EL (cell line): ENCODE measurements at regions not wholly inside any gene's neighbourhood (a gene's known extent, or its start where the extent isn't known, plus 50 kb on each side); places are given as distances from the start of the nearest gene placed in this dataset.
"Not testable (repeated sequence)": the region's sequence is repeated elsewhere in the genome, so short reads cannot be mapped to it uniquely, and the experiment has no call there.

Experiments
- DNase-seq: peaks from one replicate; pipeline ENCODE4 v3.0.0-alpha.2; 2016

GRCh38 chr2:87319705-87320104 is 298.1 kb upstream of the PLGLB1 start:
- DNase-seq: not testable (repeated sequence)

DNA sequence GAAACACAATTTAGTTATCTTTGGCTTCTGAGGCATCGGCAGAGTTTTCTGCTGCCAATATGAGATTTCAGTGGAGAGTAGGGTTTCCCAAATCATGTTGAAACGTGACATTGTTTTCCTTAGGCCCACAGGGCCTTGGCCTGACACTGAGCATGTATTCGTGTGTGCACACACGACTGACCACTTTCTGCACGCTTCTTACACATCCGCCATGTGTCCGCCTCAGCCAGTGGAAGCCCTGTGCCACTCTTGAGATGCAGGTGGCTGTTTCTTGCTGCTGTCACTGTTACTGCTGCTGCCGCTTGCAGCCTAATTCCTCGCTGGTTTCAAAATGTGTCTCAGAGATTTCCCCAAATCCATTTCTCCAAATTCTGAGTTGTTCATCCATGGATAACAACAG is 299.6 kb upstream of the PLGLB1 start:
- not testable (repeated sequence) for DNase-seq

DNA sequence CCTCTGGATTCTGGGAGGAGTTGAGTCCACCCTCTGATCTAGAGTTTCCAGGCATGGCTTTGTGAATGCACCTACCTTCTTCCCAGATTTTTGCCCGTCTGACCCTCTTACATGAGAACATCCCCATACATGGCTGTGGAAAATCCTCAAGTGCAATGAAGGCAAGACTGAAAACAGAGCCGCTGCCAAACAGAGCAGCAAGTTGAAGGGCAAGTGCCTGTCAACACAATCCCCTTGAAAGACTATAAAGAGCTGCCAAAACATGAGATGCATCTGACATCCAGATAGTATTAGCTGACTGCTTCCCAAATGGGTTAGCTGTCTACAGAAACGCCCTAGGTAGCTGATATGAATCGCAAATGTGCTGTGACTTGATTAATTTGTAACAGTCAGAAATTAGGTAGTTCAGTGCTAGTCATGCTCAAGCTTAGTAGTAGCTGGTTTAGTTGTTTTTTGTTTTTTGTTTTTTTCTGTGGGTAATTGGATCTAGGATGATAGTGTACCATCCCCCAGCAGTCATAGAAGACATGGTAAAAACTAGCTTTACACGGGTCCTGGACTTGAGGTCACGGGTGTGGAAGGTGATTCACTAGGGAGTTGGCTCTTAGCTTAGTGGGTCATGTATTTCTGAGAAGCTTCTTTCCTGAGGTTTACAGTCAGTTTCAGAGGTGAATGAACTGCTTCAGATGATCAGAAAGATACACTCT is 302.8 kb upstream of the PLGLB1 start:
- not testable (repeated sequence) for DNase-seq

- DNase-seq: not testable (repeated sequence)
Measured at GRCh38 chr2:87325042-87325910, 303.6 kb upstream of the PLGLB1 start.

DNA sequence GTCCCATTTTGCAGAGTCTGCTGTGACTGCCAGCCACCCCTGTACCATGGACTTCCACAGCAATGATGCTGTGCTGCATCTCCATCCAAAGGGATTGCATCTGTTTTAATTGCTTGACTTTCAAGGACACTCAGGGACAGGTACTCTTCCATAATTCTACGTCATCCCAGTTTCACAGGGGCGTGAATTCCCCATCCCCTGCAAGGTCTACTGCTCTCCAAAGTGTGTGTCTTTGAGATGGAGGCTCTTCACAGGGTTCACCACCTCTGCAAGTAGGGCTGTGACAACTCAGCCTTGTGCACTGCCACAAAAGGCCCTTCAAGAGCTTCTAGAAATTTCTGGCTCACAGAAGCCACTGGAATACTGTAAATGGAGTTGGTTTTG is 304.3 kb upstream of the PLGLB1 start:
- not testable (repeated sequence) for DNase-seq

- DNase-seq: not testable (repeated sequence)
Measured at GRCh38 chr2:87326754-87327153, 305.1 kb upstream of the PLGLB1 start.

- DNase-seq: not testable (repeated sequence)
Measured at GRCh38 chr2:87327648-87328371, 306.2 kb upstream of the PLGLB1 start.

- not testable (repeated sequence) for DNase-seq
Measured at GRCh38 chr2:87329529-87329928, 307.9 kb upstream of the PLGLB1 start.

DNA sequence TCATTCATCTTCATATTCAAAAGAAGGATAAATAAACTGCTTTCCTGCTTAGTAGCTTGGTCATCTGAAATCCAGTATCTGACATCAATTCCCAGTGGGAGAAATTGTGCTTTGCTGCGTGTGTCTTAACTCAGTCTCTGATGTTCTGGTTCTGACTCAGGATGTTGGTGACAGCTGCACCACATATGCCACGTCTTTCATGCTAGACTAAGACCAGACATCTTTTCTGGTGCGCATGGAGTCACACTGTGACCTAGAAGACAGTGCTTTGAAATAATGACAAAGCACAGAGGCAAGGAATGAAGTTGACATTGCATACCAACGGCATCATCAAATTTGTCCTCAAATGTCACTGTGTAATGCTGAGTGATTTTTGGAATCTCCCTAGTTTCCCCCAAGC is 308.8 kb upstream of the PLGLB1 start:
- DNase-seq: not testable (repeated sequence)

GRCh38 chr2:87331940-87332583 is 310.4 kb upstream of the PLGLB1 start:
- not testable (repeated sequence) for DNase-seq

DNA sequence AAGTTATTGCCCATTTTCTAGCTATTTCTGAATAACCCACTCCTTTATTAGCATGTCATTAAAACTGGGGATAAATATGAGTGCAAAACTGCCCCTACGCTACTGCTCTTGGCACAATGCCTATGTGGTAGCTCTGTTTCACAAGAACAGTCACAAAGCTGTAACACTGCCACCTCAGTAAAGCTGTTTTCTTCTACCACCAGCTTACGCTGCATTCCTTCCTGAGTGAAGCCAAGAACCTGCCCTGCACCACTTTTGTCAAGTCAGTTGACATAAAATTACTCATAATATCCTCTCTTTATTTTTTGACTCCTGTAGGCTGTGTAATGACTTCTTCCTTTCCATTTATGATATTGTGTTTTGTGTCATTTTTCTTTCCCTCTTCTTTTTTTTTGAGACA is 313.2 kb upstream of the PLGLB1 start:
- DNase-seq: not testable (repeated sequence)

GRCh38 chr2:87338998-87339397 is 317.4 kb upstream of the PLGLB1 start:
- not testable (repeated sequence) for DNase-seq

DNA sequence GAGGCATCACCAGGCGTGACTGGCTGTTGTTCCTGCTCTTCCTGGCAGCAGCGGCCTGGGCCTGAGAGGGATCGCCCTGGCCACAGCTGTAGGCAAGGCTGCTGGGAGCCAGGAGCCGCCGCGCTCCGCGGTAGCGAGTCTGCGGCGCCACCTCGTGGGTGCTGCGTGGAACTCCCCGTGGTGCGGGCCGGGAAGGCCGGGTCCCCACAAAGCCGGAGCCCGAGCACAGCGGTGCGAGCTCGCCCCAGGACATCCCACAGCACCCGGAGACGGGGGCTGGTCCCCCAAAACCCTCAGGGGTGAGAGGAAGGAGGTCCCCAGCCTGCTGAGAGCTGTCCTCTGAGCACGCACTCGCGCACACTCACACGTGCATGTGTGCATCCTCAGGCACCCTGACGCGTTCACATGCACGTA is 320.0 kb upstream of the PLGLB1 start:
- DNase-seq: peak; percentile 72

GRCh38 chr2:87342175-87342574 is 320.5 kb upstream of the PLGLB1 start:
- DNase-seq: not testable (repeated sequence)

DNA sequence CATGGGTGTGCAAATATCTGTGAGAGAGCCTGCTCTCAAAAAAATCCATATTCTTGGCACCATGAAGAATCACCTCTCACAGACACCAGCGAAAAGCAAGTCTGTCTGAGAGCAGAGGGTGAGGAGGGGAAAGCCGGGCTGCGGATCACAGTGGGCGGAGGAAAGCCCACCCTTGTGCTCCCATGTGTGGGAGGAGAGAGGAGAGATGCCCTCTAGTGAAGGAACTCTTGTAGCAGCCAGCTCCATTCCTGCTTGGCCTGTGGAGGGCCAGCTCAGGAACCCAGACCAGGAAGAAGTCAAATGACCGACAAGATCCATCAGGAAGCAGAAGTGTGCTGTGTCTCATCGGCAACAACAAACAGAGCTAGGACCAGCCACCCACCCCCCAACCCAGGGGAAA is 321.7 kb upstream of the PLGLB1 start:
- DNase-seq: not testable (repeated sequence)

DNA sequence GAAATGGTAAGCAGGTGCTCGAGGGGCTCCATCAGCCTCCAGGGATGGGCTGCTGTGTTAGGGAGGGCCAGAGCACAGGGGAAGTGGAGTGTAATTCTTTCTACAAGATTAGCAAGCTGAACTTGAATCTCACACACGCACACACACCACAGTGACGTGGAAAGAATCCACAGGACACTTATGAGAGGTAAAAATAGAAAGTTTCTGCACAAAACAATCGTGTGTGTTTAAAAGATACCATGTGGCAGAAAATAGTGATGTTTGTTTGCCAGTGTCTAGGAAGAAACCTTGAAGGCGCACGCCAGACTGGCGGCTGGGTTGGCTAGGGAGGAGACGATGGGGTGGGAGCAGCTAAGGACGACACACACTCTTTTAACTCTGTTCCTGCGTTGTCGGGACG is 323.6 kb upstream of the PLGLB1 start:
- not testable (repeated sequence) for DNase-seq

DNA sequence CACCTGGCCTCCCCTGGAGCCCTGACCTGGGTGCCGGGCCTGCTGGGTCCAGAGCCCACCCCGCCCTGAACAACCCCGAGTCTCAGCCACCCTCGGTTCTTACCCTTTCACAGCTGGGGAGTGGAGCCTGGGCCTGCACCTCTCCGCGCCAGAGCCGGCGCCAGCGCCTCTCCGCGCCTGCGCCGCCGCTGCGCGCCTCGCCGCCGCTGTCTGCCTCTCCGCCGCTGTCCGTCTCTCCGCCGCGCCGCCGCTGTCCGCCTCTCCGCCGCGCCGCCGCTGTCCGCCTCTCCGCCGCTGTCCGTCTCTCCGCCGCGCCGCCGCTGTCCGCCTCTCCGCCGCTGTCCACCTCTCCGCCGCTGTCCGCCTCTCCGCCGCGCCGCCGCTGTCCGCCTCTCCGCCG is 326.9 kb upstream of the PLGLB1 start:
- not testable (repeated sequence) for DNase-seq

- DNase-seq: not testable (repeated sequence)
Measured at GRCh38 chr2:87349006-87349405, 327.4 kb upstream of the PLGLB1 start.

GRCh38 chr2:87352178-87352934 is 330.7 kb upstream of the PLGLB1 start:
- not testable (repeated sequence) for DNase-seq

- DNase-seq: not testable (repeated sequence)
Measured at GRCh38 chr2:87353408-87353807, 331.8 kb upstream of the PLGLB1 start.

DNA sequence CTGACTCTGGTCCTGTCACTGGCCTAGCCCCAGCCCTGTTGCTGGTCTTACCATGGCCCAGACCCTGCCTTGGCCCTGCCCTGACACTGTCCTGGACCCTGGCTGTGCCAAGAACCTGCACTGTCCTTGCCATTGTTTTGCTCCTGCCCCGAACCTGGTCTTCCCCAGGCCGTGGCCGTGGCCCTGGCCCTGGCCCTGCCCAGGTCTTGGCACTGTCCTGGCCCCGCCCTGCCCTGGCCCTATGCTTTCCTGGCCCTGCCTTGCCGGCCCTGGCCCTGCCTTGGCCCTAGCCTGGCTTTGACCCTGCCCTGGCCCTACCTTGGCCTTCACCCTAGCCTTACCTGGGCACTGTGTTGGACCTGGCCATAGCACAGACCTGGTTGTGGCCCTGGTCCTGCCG is 332.5 kb upstream of the PLGLB1 start:
- not testable (repeated sequence) for DNase-seq

- DNase-seq: not testable (repeated sequence)
Measured at GRCh38 chr2:87360250-87360649, 338.6 kb upstream of the PLGLB1 start.
